ENCODE measurements at regions not wholly inside any gene's neighbourhood (a gene's known extent, or its start where the extent isn't known, plus 50 kb on each side); places are given as distances from the start of the nearest gene placed in this dataset.

DNA sequence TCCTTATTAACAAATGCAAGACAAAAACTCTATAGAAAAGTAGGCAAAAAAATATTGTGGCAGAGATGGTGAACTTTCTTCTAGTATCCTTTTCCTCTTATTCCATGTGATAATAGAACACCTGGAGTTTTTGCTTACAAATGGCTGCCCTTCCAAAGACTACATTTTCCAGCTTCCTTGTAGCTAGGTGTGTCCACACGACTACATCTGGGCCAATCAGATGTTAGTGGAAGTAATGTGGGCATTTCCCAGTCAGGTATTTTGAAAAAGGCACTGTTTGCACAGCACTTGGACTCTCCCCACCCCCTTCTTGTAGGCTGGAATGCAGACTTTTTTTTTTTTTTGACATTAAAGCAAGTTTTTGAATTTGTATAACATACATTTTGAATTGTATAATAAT lies 105.5 kb upstream of the TBX20 start:
- no peak for TF ChIP-seq PATZ1 (CRISPR knock-in tag; IDR thresholded peaks at IDR 0.05; ENCODE audit: borderline replicate concordance)
- TF ChIP-seq, protein P1, sequence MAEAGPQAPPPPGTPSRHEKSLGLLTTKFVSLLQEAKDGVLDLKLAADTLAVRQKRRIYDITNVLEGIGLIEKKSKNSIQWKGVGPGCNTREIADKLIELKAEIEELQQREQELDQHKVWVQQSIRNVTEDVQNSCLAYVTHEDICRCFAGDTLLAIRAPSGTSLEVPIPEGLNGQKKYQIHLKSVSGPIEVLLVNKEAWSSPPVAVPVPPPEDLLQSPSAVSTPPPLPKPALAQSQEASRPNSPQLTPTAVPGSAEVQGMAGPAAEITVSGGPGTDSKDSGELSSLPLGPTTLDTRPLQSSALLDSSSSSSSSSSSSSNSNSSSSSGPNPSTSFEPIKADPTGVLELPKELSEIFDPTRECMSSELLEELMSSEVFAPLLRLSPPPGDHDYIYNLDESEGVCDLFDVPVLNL (CRISPR knock-in tag; IDR thresholded peaks at IDR 0.05; ENCODE audit: low read depth), result no peak
- no peak for TF ChIP-seq BRCA1 (IDR thresholded peaks at IDR 0.05)
- no peak for TF ChIP-seq BRCA1 (CRISPR knock-in tag; IDR thresholded peaks at IDR 0.05)
- TF ChIP-seq ZBTB8A (IDR thresholded peaks at IDR 0.05; ENCODE audit: partially characterized antibody), result no peak
- no peak for TF ChIP-seq ZNF695 (CRISPR knock-in tag; IDR thresholded peaks at IDR 0.05)
- TF ChIP-seq CHD4 (IDR thresholded peaks at IDR 0.05; ENCODE audit: insufficient read depth, insufficient replicate concordance, low read depth, low read length, poor library complexity, severe bottlenecking), result no peak
- TF ChIP-seq SETDB1 (IDR thresholded peaks at IDR 0.05; ENCODE audit: low read length), result no peak
- no peak for TF ChIP-seq RBBP5 (IDR thresholded peaks at IDR 0.05; ENCODE audit: borderline replicate concordance, insufficient read depth, low read length, poor library complexity, severe bottlenecking)
- no peak for TF ChIP-seq FOXA1 (IDR thresholded peaks at IDR 0.05; ENCODE audit: borderline replicate concordance)
- TF ChIP-seq HNRNPH1 (optimal IDR thresholded peaks at IDR 0.05; ENCODE audit: low read depth, low read length), result no peak
- TF ChIP-seq ZNF253 (CRISPR knock-in tag; conservative IDR thresholded peaks at IDR 0.05), result no peak
